Pons (tissue), 1 donor: ENCODE measurements at regions not wholly inside any gene's neighbourhood (a gene's known extent, or its start where the extent isn't known, plus 50 kb on each side); places are given as distances from the start of the nearest gene placed in this dataset.
"Not testable (repeated sequence)": the region's sequence is repeated elsewhere in the genome, so short reads cannot be mapped to it uniquely, and the experiment has no call there.

Experiments used
- DNase-seq: peaks from one replicate; pipeline ENCODE4 v3.0.0-alpha.2; 2016; ENCODE audit warnings: low spot score

GRCh38 chr9:88280816-88281382, 107.3 kb upstream of the SPIN1 start:
- no peak for DNase-seq

GRCh38 chr9:88278036-88278435, 110.2 kb upstream of the SPIN1 start:
- no peak for DNase-seq

GRCh38 chr9:88274078-88274477, 114.2 kb upstream of the SPIN1 start:
- DNase-seq = no peak

- no peak for DNase-seq
Observed at GRCh38 chr9:88272986-88273385, 115.3 kb upstream of the SPIN1 start.

- DNase-seq = no peak
Observed at GRCh38 chr9:88270413-88270812, 117.8 kb upstream of the SPIN1 start.

GRCh38 chr9:88268886-88269285, 119.4 kb upstream of the SPIN1 start:
- no peak for DNase-seq

- DNase-seq = no peak
Observed at GRCh38 chr9:88267283-88267682, 121.0 kb upstream of the SPIN1 start.

- DNase-seq = no peak
Observed at GRCh38 chr9:88266416-88266815, 121.8 kb upstream of the SPIN1 start.

GRCh38 chr9:88259001-88259400, 120.7 kb upstream of the SPATA31C2 start:
- DNase-seq = no peak

GRCh38 chr9:88258601-88259000, 120.3 kb upstream of the SPATA31C2 start:
- DNase-seq = no peak

GRCh38 chr9:88258024-88258423, 119.7 kb upstream of the SPATA31C2 start:
- DNase-seq = peak; percentile 31

- no peak for DNase-seq
Observed at GRCh38 chr9:88256216-88256615, 117.9 kb upstream of the SPATA31C2 start.

- not testable (repeated sequence) for DNase-seq
Observed at GRCh38 chr9:88255806-88256205, 117.5 kb upstream of the SPATA31C2 start.

- no peak for DNase-seq
Observed at GRCh38 chr9:88251903-88252302, 113.6 kb upstream of the SPATA31C2 start.

- no peak for DNase-seq
Observed at GRCh38 chr9:88243736-88244135, 105.5 kb upstream of the SPATA31C2 start.

- DNase-seq = no peak
Observed at GRCh38 chr9:88242879-88243278, 104.6 kb upstream of the SPATA31C2 start.

GRCh38 chr9:88237991-88238571, 99.8 kb upstream of the SPATA31C2 start:
- no peak for DNase-seq

GRCh38 chr9:88237479-88237961, 99.2 kb upstream of the SPATA31C2 start:
- peak; percentile 9 for DNase-seq

GRCh38 chr9:88236511-88237478, 98.5 kb upstream of the SPATA31C2 start:
- DNase-seq = peak; percentile 60

- DNase-seq = no peak
Observed at GRCh38 chr9:88235615-88236014, 97.3 kb upstream of the SPATA31C2 start.

- no peak for DNase-seq
Observed at GRCh38 chr9:88234114-88234513, 95.8 kb upstream of the SPATA31C2 start.

GRCh38 chr9:88233091-88233490, 94.8 kb upstream of the SPATA31C2 start:
- DNase-seq = no peak

- DNase-seq = no peak
Observed at GRCh38 chr9:88230612-88231011, 92.3 kb upstream of the SPATA31C2 start.
